ENCODE measurements at regions not wholly inside any gene's neighbourhood (a gene's known extent, or its start where the extent isn't known, plus 50 kb on each side); places are given as distances from the start of the nearest gene placed in this dataset.

- TF ChIP-seq RFX5 (IDR thresholded peaks at IDR 0.05; ENCODE audit: borderline replicate concordance, low read depth, low read length) (no peak), SIN3A (conservative IDR thresholded peaks at IDR 0.05 in 1 of 2, IDR thresholded peaks at IDR 0.05 in 1 of 2; ENCODE audit: low read depth in 1 of 2, low read length in 2 of 2) (no peak), RXRA (IDR thresholded peaks at IDR 0.05; ENCODE audit: insufficient read depth, low read depth, low read length) (no peak), USF2 (IDR thresholded peaks at IDR 0.05; ENCODE audit: low read length) (no peak), POLR2AphosphoS5 (IDR thresholded peaks at IDR 0.05; ENCODE audit: low read depth, low read length) (no peak)
- TF ChIP-seq, protein P1, sequence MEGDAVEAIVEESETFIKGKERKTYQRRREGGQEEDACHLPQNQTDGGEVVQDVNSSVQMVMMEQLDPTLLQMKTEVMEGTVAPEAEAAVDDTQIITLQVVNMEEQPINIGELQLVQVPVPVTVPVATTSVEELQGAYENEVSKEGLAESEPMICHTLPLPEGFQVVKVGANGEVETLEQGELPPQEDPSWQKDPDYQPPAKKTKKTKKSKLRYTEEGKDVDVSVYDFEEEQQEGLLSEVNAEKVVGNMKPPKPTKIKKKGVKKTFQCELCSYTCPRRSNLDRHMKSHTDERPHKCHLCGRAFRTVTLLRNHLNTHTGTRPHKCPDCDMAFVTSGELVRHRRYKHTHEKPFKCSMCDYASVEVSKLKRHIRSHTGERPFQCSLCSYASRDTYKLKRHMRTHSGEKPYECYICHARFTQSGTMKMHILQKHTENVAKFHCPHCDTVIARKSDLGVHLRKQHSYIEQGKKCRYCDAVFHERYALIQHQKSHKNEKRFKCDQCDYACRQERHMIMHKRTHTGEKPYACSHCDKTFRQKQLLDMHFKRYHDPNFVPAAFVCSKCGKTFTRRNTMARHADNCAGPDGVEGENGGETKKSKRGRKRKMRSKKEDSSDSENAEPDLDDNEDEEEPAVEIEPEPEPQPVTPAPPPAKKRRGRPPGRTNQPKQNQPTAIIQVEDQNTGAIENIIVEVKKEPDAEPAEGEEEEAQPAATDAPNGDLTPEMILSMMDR (IDR thresholded peaks at IDR 0.05; ENCODE audit: control extremely low read depth in 1 of 3, insufficient read depth in 1 of 3, low read depth in 1 of 3, low read length in 3 of 3): no peak
Measured at GRCh38 chr2:195308163-195308562, 348.9 kb upstream of the SLC39A10 start.
